Sigmoid colon (tissue), 4 donors: ENCODE measurements at regions not wholly inside any gene's neighbourhood (a gene's known extent, or its start where the extent isn't known, plus 50 kb on each side); places are given as distances from the start of the nearest gene placed in this dataset.

Experiments
- CTCF ChIP-seq, 4 experiments: fragments of 450-650 bp in 3 of 4; fragments of 200-600 bp in 1 of 4; IDR thresholded peaks; one replicate each; pipeline ENCODE4 v1.5.1; 2016 to 2019; ENCODE audit warnings: antibody characterized with exemption in 4 of 4, mild to moderate bottlenecking in 3 of 4, moderate library complexity in 2 of 4
- POLR2AphosphoS5 ChIP-seq, 4 donors: sonication (generic); formaldehyde crosslinking; IDR thresholded peaks; one replicate each; pipeline ENCODE4 v1.6.1; 2017; ENCODE audit warnings: antibody characterized with exemption in 4 of 4

GRCh38 chr20:56735084-56735642, 106.1 kb downstream of the TFAP2C start:
- TF ChIP-seq CTCF (IDR thresholded peaks at IDR 0.05) = no peak
- TF ChIP-seq POLR2AphosphoS5 (IDR thresholded peaks at IDR 0.05) = no peak
